RWPE2 (cell line): ENCODE measurements at regions not wholly inside any gene's neighbourhood (a gene's known extent, or its start where the extent isn't known, plus 50 kb on each side); places are given as distances from the start of the nearest gene placed in this dataset.
A peak's percentile ranks its signal among the peaks of the same experiment; 100 is the strongest.
"Not testable (repeated sequence)": the region's sequence is repeated elsewhere in the genome, so short reads cannot be mapped to it uniquely, and the experiment has no call there.

Experiments
- ATAC-seq: fragments of 200-7000 bp; cut with Tn5 transposase; 3 replicates; pipeline ENCODE4 v1.9.1; 2021; ENCODE audit warnings: low read depth
- DNase-seq: peaks from one replicate; pipeline ENCODE4 v3.0.0-alpha.2; 2020; ENCODE audit warnings: low spot score
- H3K27ac ChIP-seq: fragments of 450-650 bp; 2 replicates; pipeline ENCODE4 v1.5.1; 2017; ENCODE audit warnings: mild to moderate bottlenecking; ENCODE audit not compliant: poor library complexity, severe bottlenecking
- H3K27me3 ChIP-seq: fragments of 250-450 bp; sonication (Bioruptor Pico); 2 replicates; pipeline ENCODE4 v1.5.1; 2021; ENCODE audit warnings: mild to moderate bottlenecking, moderate library complexity; ENCODE audit not compliant: insufficient read depth, poor library complexity, severe bottlenecking
- H3K36me3 ChIP-seq: fragments of 250-450 bp; sonication (Bioruptor Pico); 2 replicates; pipeline ENCODE4 v1.5.1; 2020; ENCODE audit warnings: low read depth, mild to moderate bottlenecking, moderate library complexity
- H3K4me1 ChIP-seq: fragments of 250-450 bp; sonication (Bioruptor Pico); 2 replicates; pipeline ENCODE4 v1.5.1; 2021; ENCODE audit warnings: mild to moderate bottlenecking, moderate library complexity; ENCODE audit not compliant: insufficient read depth, poor library complexity, severe bottlenecking
- H3K4me3 ChIP-seq: fragments of 250-450 bp; sonication (Bioruptor Pico); 2 replicates; pipeline ENCODE4 v1.5.1; 2021; ENCODE audit warnings: mild to moderate bottlenecking, moderate library complexity; ENCODE audit not compliant: severe bottlenecking
- H3K9me3 ChIP-seq: fragments of 250-450 bp; sonication (Bioruptor Pico); 2 replicates; pipeline ENCODE4 v1.5.1; 2021; ENCODE audit warnings: mild to moderate bottlenecking, moderate library complexity; ENCODE audit not compliant: severe bottlenecking
- TF ChIP-seq, protein P1 (sequence below): fragments of 450-650 bp; IDR thresholded peaks from one replicate; pipeline ENCODE4 v1.5.1; 2017; ENCODE audit warnings: mild to moderate bottlenecking, moderate library complexity; ENCODE audit not compliant: poor library complexity, severe bottlenecking

GRCh38 chr4:189001971-189002450, 862.8 kb downstream of the TRIML1 start:
- TF ChIP-seq, protein P1, sequence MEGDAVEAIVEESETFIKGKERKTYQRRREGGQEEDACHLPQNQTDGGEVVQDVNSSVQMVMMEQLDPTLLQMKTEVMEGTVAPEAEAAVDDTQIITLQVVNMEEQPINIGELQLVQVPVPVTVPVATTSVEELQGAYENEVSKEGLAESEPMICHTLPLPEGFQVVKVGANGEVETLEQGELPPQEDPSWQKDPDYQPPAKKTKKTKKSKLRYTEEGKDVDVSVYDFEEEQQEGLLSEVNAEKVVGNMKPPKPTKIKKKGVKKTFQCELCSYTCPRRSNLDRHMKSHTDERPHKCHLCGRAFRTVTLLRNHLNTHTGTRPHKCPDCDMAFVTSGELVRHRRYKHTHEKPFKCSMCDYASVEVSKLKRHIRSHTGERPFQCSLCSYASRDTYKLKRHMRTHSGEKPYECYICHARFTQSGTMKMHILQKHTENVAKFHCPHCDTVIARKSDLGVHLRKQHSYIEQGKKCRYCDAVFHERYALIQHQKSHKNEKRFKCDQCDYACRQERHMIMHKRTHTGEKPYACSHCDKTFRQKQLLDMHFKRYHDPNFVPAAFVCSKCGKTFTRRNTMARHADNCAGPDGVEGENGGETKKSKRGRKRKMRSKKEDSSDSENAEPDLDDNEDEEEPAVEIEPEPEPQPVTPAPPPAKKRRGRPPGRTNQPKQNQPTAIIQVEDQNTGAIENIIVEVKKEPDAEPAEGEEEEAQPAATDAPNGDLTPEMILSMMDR = no peak
- ATAC-seq = no peak

GRCh38 chr4:189002475-189002874, 863.2 kb downstream of the TRIML1 start:
- Histone ChIP-seq H3K27me3 (no peaks in the 10 kb centered on the region), H3K9me3 (no peaks in the 10 kb centered on the region), H3K4me1 (no peaks in the 10 kb centered on the region), H3K4me3 (no peak overlapping the region), H3K36me3 (no peaks in the 10 kb centered on the region), H3K27ac (no peak overlapping the region)
- no peak for ATAC-seq
- no peak for DNase-seq
- TF ChIP-seq, protein P1 = no peak

More at GRCh38 chr4:189001971-189002450, 862.8 kb downstream of the TRIML1 start:
- Histone ChIP-seq H3K4me3 (no peak overlapping the region), H3K27me3 (no peaks in the 10 kb centered on the region), H3K4me1 (no peaks in the 10 kb centered on the region), H3K9me3 (no peaks in the 10 kb centered on the region), H3K36me3 (no peaks in the 10 kb centered on the region), H3K27ac (no peak overlapping the region)
- no peak for DNase-seq

GRCh38 chr4:189010452-189011217, 871.4 kb downstream of the TRIML1 start:
- not testable (repeated sequence) for H3K9me3 ChIP-seq, H3K36me3 ChIP-seq, H3K4me1 ChIP-seq, H3K27me3 ChIP-seq, H3K4me3 ChIP-seq, H3K27ac ChIP-seq, ATAC-seq, DNase-seq

- H3K36me3 ChIP-seq = no peaks in the 10 kb centered on the region
- H3K27ac ChIP-seq = peak overlapping the region; percentile 22
- DNase-seq (no peak), ATAC-seq (no peak)
- H3K27me3 ChIP-seq = no peaks in the 10 kb centered on the region
- H3K4me1 ChIP-seq = peaks cover 5% of the 10 kb centered on the region
- no peaks in the 10 kb centered on the region for H3K9me3 ChIP-seq
- TF ChIP-seq, protein P1 = no peak
- H3K4me3 ChIP-seq = no peak overlapping the region
Measured at GRCh38 chr4:189021831-189022230, 882.6 kb downstream of the TRIML1 start.

DNA sequence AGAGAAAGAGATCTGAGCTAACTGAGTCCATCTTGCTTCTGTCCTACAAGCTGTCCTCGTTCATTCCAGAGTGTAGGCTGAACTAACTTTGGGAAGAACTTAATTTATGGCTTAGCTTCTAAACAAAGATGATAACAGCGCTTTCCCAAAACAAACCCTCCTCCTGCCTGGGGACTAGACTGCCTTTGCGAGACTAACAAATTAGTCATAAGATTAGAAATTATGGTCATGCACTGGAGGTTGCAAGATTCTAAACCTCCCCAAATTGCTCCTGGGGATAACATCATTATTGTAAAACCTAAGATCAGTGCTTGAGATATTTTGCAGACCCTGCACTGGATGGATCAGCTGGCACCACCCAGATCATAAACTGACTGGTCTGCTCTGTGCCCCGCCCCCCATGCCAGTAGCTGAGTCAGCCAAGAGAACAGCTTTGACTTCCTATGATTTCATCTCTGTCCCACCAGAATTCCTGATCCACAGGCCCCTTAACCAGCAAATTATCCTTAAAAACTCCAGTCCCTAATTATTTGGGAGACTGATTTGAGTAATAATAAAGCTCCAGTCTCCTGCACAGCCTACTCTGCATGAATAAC, 883.3 kb downstream of the TRIML1 start:
- no peaks in the 10 kb centered on the region for H3K9me3 ChIP-seq
- H3K27me3 ChIP-seq = no peaks in the 10 kb centered on the region
- TF ChIP-seq, protein P1 = no peak
- peaks cover 5% of the 10 kb centered on the region for H3K4me1 ChIP-seq
- DNase-seq = no peak
- peak; percentile 31; the same call in 1 of the 3 replicates for ATAC-seq
- no peaks in the 10 kb centered on the region for H3K36me3 ChIP-seq
- peak overlapping the region; percentile 22 for H3K27ac ChIP-seq
- no peak overlapping the region for H3K4me3 ChIP-seq
